Left lung (tissue), 4 donors: ENCODE measurements at regions not wholly inside any gene's neighbourhood (a gene's known extent, or its start where the extent isn't known, plus 50 kb on each side); places are given as distances from the start of the nearest gene placed in this dataset.

Experiments used
- ATAC-seq: fragments of 200-7000 bp; cut with Tn5 transposase; one replicate; pipeline ENCODE4 v1.9.1; 2020; ENCODE audit warnings: moderate library complexity
- DNase-seq, 4 donors: peaks; one replicate each; pipeline ENCODE4 v3.0.0-alpha.2; 2013 to 2020
- H3K27ac ChIP-seq, 2 donors: fragments of 200-600 bp; sonication (generic) in 1 of 2; one replicate each; pipeline versions ENCODE4 v1.5.0 to v1.8.0; 2020 to 2021
- H3K27me3 ChIP-seq, 2 donors: fragments of 200-600 bp; sonication (generic) in 1 of 2; one replicate each; pipeline versions ENCODE4 v1.5.0 to v1.8.0; 2020 to 2021
- H3K36me3 ChIP-seq, 2 donors: fragments of 200-600 bp; sonication (generic) in 1 of 2; one replicate each; pipeline versions ENCODE4 v1.5.0 to v1.8.0; 2020 to 2021
- H3K4me1 ChIP-seq, 2 donors: fragments of 200-600 bp; one replicate each; pipeline ENCODE4 v1.8.0; 2021
- H3K4me3 ChIP-seq, 2 donors: fragments of 200-600 bp; sonication (generic) in 1 of 2; one replicate each; pipeline versions ENCODE4 v1.5.0 to v1.8.0; 2020 to 2021; ENCODE audit warnings: mild to moderate bottlenecking in 1 of 2
- H3K9me3 ChIP-seq, 2 donors: fragments of 200-600 bp; sonication (generic) in 1 of 2; one replicate each; pipeline versions ENCODE4 v1.5.0 to v1.8.0; 2020 to 2021
- CTCF ChIP-seq, 2 donors: fragments of 200-600 bp; sonication (generic) in 1 of 2; IDR thresholded peaks; one replicate each; pipeline versions ENCODE4 v1.5.0 to v1.8.0; 2021; ENCODE audit warnings: antibody characterized with exemption in 2 of 2
- intact Hi-C, 2 donors: fragments of 100-400 bp; cut with DNase I; formaldehyde crosslinking; loops; one replicate each; pipeline versions ENCODE4 v1.11.2 to v1.14.2; 2022
- donor health status: DM: no; HTN: yes; CAD: no.
- donor health status: DM: no; HTN: no; CAD: no.

DNA sequence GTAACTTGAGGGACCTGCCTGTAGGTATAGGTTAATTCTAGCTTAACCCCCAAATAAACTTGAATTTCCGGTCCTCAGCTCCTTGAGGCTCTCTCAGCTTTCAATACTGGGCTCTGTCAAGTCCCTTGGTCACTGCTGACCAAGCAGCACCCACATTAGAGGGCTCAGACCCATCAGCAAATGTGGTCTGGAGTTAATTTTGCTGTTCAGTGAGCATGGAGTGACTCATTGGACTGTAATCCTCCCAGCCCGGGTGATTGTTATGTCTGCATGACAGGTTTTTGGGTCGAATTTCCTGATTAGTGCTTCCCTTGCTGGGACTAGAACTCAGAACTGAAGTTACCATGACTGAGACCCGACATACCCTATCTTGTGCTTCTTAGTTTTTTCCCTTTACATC is 130.6 kb downstream of the URB2 start:
- H3K4me1 ChIP-seq, result no peaks in the 10 kb centered on the region
- H3K36me3 ChIP-seq, result no peaks in the 10 kb centered on the region
- DNase-seq (no peak), ATAC-seq (no peak)
- TF ChIP-seq CTCF (IDR thresholded peaks at IDR 0.05), result no peak
- H3K9me3 ChIP-seq, result peaks cover 0 to 7% of the 10 kb centered on the region in 2 donors
- intact Hi-C loops, result no loop called here
- H3K27me3 ChIP-seq, result no peaks in the 10 kb centered on the region
- no peak overlapping the region for H3K27ac ChIP-seq
- no peak overlapping the region for H3K4me3 ChIP-seq

- no peak overlapping the region for H3K27ac ChIP-seq
- intact Hi-C loops, result no loop called here
- TF ChIP-seq CTCF (IDR thresholded peaks at IDR 0.05), result no peak
- no peaks in the 10 kb centered on the region for H3K27me3 ChIP-seq
- H3K4me1 ChIP-seq, result no peaks in the 10 kb centered on the region
- DNase-seq (no peak), ATAC-seq (no peak)
- H3K9me3 ChIP-seq, result peaks cover 0 to 7% of the 10 kb centered on the region in 2 donors
- no peaks in the 10 kb centered on the region for H3K36me3 ChIP-seq
- H3K4me3 ChIP-seq, result no peak overlapping the region
Observed at GRCh38 chr1:229757226-229757625, 131.2 kb downstream of the URB2 start.

GRCh38 chr1:229758101-229759036 is 132.3 kb downstream of the URB2 start:
- DNase-seq (no peak), ATAC-seq (no peak)
- Histone ChIP-seq H3K4me3 (no peak overlapping the region), H3K9me3 (peaks cover 0 to 7% of the 10 kb centered on the region in 2 donors), H3K4me1 (no peaks in the 10 kb centered on the region), H3K27me3 (no peaks in the 10 kb centered on the region), H3K36me3 (no peaks in the 10 kb centered on the region), H3K27ac (no peak overlapping the region)
- intact Hi-C loops, result no loop called here
- TF ChIP-seq CTCF (IDR thresholded peaks at IDR 0.05), result no peak

- no peaks in the 10 kb centered on the region for H3K36me3 ChIP-seq
- intact Hi-C loops, result no loop called here
- H3K4me3 ChIP-seq, result no peak overlapping the region
- no peaks in the 10 kb centered on the region for H3K4me1 ChIP-seq
- DNase-seq (no peak), ATAC-seq (no peak)
- H3K9me3 ChIP-seq, result peaks cover 0 to 7% of the 10 kb centered on the region in 2 donors
- no peaks in the 10 kb centered on the region for H3K27me3 ChIP-seq
- no peak for TF ChIP-seq CTCF (IDR thresholded peaks at IDR 0.05)
- no peak overlapping the region for H3K27ac ChIP-seq
Observed at GRCh38 chr1:229759037-229759435, 133.0 kb downstream of the URB2 start.

- H3K4me1 ChIP-seq, result no peaks in the 10 kb centered on the region
- no peaks in the 10 kb centered on the region for H3K27me3 ChIP-seq
- peaks cover 0 to 7% of the 10 kb centered on the region in 2 donors for H3K9me3 ChIP-seq
- ATAC-seq, result no peak
- TF ChIP-seq CTCF (IDR thresholded peaks at IDR 0.05), result no peak
- H3K4me3 ChIP-seq, result no peak overlapping the region
- H3K36me3 ChIP-seq, result no peaks in the 10 kb centered on the region
- no peak overlapping the region for H3K27ac ChIP-seq
- no peak for DNase-seq
- intact Hi-C loops, result no loop called here
Observed at GRCh38 chr1:229759586-229759985, 133.5 kb downstream of the URB2 start.
